Hepatic stellate cell (primary cell): ENCODE measurements at regions not wholly inside any gene's neighbourhood (a gene's known extent, or its start where the extent isn't known, plus 50 kb on each side); places are given as distances from the start of the nearest gene placed in this dataset.

Source experiments
- DNase-seq: peaks from one replicate; pipeline ENCODE4 v3.0.0; 2011; ENCODE audit warnings: low spot score

DNA sequence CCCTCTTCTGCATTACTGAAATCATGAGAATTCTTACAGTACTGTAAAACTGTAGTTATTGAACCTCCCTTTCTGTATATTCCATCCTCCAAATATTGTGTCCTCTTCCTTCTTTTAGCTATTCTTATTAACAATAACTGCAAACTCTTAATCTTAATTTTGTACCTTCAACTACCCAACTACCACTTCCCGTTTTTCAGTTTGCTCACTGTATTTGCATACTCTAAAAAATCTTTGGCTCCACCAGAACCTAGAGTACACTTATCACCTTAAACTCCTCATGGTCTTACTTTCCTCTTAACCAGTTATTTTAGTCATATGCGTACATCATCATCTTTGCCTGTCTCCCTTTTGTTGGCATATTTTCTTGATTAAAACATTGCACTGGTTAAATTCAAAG lies 543.7 kb downstream of the ARAP2 start:
- DNase-seq, result no peak

GRCh38 chr4:35709080-35709479 lies 535.2 kb downstream of the ARAP2 start:
- no peak for DNase-seq

- no peak for DNase-seq
These were observed 534.0 kb downstream of the ARAP2 start for GRCh38 chr4:35710343-35710742.

GRCh38 chr4:35711127-35711526 lies 533.2 kb downstream of the ARAP2 start:
- no peak for DNase-seq

- no peak for DNase-seq
These were observed 520.3 kb downstream of the ARAP2 start for GRCh38 chr4:35723973-35724372.

GRCh38 chr4:35725131-35725530 lies 519.2 kb downstream of the ARAP2 start:
- no peak for DNase-seq

DNA sequence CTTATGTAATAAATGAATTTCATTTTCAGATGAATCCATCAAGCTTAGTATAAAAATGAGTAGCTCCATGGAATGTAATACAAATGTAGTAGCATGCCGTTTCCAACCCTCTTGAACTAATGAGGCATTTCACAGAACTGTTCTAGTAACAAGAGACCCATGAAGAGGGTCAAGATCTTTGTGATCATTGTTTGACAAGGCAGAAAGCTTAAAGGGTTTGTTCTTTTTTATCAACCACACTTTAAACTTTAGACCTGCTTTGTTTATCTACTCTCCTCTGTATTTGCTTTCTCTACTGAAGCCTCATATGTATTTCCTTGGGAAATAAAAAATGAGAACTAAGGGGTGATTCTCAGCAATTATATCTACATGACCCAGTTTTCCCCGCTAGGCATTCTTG lies 513.9 kb downstream of the ARAP2 start:
- DNase-seq, result no peak

DNA sequence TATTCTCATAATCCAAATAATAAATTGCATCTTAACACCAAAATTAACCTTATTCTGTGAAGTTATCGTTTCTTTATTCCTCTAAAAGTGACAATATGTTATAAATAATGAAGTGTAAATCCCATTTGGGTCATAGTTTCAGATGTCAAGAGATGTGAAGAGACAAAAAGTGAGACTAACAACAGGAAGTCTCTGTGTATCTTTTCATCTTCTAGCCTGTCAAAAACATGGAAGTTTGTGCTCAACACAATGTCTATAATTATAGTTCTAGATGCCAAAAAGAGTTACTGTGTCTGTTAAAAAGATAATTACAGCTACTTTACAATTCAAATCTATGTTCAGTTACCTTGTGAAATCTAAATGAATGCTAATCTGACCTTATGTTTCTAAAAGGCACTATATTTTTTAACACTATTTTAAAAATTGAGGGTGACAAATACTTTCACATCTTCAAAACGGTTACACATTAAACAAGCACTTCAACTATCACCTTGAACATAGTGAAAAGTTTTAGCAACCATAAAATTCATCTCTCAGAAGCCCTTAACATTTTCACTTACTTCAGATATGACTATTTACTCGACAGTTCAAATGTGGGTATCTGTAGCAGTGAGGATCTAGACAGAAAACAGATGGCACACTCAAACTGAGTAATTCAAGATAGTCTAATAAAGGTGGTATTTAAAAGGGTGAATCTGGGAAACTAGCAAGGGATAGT lies 509.8 kb downstream of the ARAP2 start:
- no peak for DNase-seq

DNA sequence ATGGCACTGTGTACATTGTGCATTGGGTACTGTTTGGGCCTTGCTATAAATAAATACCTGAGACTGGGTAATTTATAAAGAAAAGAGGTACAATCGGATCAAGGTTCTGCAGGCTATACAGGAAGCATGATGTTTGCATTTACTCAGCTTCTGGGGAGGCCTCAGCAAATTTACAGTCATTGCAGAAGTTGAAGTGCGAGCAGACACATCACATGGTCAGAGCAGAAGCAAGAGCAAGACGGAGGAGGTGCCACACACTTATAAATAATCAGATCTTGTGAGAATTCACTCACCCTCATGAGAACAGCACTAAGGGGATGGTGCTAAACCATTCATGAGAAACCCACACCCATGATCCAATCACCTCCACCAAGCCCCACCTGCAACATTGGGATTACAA lies 505.0 kb downstream of the ARAP2 start:
- no peak for DNase-seq

DNA sequence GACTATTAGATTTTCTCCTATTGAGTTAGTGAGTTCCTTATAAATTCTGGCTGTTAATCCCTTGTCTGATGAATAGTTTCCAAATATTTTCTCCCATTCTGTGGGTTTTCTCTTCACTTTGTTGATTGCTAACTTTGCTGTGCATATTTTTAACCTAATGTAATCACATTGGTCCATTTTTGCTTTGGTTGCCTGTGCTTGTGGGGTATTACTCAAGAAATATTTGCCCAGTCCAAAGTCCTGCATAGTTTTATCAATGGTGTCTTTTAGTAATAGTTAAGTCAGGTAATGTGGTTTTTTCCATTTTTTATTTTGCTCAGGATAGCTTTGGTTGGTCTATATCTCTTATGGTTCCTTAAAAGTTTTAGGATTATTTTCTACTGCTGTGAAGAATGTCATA lies 490.3 kb downstream of the ARAP2 start:
- no peak for DNase-seq

GRCh38 chr4:35757836-35758235 lies 486.5 kb downstream of the ARAP2 start:
- DNase-seq, result no peak

- no peak for DNase-seq
These were observed 483.5 kb downstream of the ARAP2 start for GRCh38 chr4:35760807-35761206.

DNA sequence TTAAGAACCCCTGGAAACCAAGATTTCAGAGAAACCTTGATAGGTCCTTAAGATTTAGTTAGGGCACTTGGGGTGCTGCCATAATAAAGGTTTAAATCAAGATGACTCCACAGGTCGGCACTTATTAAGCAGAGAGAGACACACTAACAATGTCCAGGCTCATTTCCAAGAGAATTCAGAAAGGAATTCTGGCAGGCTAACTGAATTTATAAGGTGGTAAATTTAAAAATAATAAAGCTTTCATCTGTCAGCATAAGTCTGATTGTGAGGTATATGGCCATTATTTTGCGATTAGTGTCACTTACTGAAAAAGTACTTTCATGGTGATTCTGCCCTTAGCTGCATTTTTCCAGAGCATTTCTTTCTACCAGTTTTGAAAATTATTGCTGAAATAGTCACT lies 472.7 kb downstream of the ARAP2 start:
- DNase-seq, result no peak

GRCh38 chr4:35772291-35772690 lies 472.0 kb downstream of the ARAP2 start:
- no peak for DNase-seq

- no peak for DNase-seq
These were observed 454.3 kb downstream of the ARAP2 start for GRCh38 chr4:35789899-35790574.

DNA sequence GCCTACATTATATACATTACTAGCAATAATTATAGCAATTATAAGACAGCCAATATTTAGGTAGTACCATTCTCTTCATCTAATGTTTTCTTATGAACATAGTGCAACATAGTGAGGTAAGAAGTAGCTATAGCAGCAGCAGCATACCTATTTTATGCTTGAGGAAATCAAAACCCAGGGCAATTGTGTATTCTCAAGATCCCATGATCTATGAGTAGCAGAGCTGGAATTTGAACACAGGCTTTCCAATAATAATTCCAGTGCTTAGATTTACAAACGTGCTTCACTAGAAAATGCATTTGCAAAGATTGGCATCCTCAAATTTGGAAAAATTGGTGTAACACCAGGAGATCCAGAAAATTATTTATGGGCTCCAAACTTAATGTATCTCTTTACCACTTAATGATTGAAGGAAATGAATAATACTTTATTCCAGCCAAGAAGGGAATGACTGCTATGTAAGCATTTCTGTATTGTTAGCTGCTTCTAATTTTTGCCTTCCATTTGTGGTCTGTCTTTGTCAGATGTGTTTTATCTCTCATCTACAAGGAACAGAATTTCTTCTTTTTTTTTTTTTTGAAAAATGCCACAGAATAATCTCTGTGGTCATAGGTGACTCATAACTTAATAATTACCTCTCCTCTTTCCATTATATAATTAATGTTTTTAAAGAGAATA lies 451.1 kb downstream of the ARAP2 start:
- DNase-seq, result no peak

- no peak for DNase-seq
These were observed 450.5 kb downstream of the ARAP2 start for GRCh38 chr4:35793766-35794165.

GRCh38 chr4:35800669-35801068 lies 443.6 kb downstream of the ARAP2 start:
- DNase-seq, result no peak

GRCh38 chr4:35802644-35803043 lies 441.7 kb downstream of the ARAP2 start:
- DNase-seq, result no peak

DNA sequence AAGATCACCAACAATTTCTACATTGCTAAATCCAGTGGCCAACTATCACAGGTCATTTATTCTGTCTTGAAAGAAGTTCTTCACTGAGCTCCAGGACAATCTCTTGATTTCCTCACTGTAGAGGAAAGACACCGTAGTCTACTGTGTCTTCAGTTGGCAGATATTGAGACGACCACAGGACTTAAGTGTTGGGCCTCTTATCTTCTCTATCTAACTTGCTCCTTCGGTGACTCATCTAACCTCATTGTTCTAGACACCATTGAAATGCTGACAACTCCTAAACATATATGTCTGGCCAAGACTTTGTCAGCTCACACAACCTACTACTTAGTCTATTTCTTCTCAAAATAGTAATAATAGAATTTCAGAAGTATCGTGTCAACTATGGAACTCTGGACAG lies 425.8 kb downstream of the ARAP2 start:
- no peak for DNase-seq

- DNase-seq, result no peak
These were observed 424.3 kb downstream of the ARAP2 start for GRCh38 chr4:35820003-35820402.

DNA sequence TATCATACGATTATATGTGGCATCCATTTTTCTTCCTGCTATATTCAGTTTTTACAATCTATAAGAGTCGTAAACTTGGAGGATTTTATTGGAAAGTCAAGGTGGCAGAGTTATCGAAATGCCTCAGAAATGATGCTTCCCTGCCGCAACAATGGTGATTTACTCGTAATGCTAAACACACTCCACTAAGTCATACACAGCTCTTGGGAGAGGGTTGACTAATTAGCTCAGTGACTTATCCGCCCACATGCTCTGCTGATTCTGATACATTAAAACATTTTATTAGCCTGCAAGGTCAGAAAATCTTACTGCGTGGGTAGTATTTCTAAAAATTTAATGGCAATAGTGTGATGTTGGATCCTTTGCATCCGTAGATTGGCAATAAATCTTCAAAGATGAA lies 420.1 kb downstream of the ARAP2 start:
- DNase-seq, result no peak

DNA sequence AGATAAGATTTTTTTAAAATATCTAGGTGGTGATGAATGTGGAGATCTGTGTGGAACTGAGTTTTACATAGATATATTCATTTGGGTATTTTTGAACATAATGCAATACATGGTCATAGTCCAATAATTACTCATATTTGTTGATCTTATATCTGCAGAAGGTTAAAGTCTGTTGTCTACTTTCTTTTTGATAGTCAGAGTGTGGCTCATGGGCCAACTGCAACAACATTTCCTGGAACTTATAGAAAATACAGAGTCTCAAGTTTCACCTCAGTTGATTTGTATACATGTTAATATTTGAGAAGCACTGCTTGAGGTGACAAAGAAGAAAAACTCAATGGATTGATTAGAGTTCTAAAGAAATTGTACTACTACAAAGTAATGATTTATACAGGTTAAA lies 408.4 kb downstream of the ARAP2 start:
- DNase-seq, result no peak
